ENCODE measurements at regions not wholly inside any gene's neighbourhood (a gene's known extent, or its start where the extent isn't known, plus 50 kb on each side); places are given as distances from the start of the nearest gene placed in this dataset.

DNA sequence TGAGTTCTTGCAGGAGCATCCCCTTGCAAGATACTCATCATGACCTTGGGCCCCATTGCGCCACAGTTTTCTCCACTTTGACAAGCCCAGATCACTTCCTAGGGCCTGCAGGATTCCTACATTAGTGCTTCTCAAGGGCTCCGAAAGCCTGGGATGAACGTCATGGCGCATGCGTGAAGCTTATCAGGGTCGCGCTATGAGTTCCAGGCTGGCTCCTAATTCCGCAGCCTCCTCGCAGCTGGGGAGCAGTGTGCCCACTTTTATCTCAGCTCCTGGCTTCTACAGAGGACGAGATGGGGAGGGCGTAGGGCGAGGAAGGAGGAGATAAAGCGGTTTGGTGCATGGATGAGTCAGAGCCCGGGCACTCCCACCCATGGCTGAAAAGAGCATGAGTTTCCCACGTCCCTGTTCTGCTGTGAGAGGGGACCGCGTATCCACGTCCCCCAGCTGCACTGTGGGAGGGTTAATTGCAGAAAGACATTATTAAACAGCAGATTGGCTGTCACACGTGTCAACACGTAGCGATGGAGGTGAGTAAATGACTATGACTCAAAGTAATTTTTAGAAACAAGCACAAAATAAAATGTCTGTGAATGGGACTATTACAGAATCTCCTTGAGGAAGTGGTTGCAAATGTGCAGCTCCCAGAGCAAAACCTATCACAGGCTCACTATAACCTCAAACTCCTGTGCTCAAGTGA, 72.9 kb upstream of the DSP start:
- TF ChIP-seq CTCF (IDR thresholded peaks at IDR 0.05) (no peak), POLR2A (IDR thresholded peaks at IDR 0.05) (no peak)
